ENCODE measurements at regions not wholly inside any gene's neighbourhood (a gene's known extent, or its start where the extent isn't known, plus 50 kb on each side); places are given as distances from the start of the nearest gene placed in this dataset.

DNA sequence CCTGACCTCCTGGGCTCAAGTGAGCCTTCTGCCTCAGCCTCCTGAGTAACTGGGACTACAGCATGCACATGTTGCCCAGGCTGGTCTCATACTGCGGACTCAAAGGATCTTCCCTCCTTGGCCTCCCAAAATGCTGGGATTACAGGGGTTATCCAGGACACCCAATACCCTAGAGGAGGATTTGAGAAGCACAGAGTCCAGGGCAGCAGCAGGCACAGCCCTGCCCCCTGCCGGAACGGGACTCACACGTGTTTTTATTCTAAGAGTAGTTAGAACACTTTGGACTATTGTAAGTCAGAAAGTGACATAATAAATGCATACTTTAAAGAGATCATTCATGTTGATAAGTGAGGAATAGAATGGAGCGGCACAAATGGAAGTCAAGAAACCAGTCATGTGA is 80.2 kb downstream of the C6orf118 start:
- intact Hi-C loops (cut with DNase I) = no loop called here
- ATAC-seq = no peak

DNA sequence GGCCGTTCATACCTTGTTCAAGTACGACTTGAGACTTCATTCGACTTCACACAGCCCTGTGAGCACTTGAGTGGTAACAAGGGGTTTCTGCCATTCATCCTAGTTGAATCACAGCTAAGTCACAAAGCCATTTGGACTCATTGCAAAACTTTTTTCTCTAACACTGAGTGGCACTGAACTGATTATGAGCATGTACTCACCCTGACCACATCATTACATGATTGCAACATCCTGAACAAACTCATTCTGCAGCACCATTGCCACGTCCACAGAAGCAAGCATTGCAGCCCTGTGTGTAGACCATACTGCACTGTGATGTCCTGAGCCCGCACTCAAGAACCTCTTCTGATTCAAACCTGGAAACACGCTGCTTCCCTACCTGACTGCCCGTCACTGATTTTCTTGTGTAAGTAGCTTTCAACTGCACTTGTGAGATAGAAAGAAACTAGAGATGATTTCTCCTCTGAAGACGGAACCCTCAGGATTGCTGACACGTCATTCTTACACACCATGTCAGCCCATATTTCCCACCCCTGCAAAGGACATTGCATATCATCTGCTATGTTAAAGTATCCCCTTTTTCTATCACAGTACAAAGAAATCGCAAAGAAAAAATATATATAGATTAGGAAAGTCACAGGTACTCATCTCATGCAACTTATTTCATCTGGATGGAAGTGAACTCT is 81.6 kb downstream of the C6orf118 start:
- intact Hi-C loops (cut with DNase I) = no loop called here
- no peak for DNase-seq
- no peak for ATAC-seq

More for the DNA sequence above, 80.2 kb downstream of the C6orf118 start:
- no peak for DNase-seq

DNA sequence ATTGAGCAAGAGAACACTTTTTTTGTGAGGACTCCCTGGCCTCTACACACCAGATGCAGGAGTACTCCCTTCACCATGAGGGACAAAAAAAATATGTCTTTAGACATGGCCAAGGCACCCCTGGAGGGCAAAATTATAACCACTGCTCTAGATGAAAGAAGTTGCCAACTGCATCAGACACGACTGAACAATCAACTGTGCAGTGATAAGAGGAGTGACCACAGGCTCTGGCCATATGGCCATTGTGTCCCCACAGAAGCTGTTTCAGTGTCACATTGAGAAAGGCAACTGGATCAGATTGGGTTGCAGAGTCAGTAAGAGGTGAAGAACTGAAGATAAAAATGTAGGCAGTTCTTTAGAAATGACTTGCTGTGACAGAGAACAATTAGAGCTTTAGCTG is 85.7 kb downstream of the C6orf118 start:
- intact Hi-C loops (cut with DNase I) = no loop called here
- DNase-seq = no peak
- no peak for ATAC-seq

DNA sequence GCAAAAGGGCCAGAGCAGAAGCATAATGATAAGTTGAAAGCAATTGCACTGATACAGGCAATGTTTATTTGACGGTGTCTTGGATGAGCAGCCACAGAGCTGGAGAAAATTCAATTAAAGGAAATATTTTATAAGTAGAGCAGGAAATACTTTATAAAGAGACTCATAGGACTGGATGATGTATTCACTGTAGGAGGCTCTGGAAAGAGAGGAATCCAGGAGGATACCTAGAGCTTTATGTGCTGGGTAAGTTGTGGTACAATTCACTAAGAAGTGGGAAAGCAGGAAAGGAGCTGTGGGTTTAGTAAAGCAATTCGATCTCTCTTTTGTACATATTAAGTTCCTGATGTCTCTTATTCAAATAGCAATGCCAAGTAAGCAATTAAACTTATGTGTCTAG is 86.3 kb downstream of the C6orf118 start:
- ATAC-seq (no peak), DNase-seq (no peak)
- intact Hi-C loops (cut with DNase I) = no loop called here

DNA sequence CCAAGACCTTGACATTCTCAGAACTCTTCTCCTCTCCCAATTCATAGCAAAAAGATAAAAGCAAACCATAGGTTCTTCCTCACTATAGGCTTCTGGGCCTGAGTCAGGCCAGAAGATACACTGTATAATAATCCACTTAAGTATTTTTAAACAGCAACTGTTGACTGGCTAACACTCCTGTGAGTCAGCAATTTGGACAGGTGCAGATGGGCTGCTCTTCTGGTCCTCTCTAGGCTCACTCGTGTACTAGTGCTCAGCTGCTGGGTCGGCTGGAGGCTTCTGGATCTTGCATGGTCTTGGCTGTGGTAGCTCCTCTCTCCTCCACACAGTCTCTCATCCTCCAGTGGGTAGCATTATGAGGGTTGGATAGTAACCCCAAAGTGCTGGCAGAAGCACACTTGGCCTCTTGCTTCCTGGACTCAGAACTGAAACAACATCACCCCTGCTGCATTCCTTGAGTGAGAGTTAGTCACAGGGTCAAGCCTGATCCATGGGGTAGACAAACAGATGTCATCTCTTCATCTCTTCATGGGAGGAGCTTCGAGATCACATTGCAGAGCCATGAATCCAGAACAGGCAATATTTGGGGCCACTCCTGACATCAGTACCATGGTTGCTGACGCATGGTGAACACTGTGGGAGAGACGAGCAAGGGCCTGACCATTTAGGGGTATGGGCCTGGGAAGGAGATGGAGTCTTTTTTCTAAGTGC is 86.9 kb downstream of the C6orf118 start:
- ATAC-seq = no peak
- intact Hi-C loops (cut with DNase I) = no loop called here

DNA sequence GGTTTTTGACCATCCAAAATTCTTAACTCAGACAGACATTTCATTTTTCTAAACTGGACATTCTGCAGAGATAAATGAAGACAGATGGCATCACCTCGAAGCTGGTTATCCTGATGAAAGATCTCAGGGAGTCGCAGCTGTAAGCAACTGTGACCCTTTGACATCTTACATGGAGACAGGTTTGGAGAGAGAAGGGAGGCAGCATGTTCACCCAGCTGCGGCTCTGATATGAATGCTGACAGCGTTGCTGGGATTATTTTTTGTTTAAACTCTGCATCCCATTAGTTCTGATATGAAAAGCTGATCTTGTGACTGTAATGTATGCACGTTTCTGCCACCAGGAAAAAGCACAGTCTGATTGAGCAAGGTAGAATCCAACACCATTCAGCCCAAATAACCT is 89.4 kb downstream of the C6orf118 start:
- intact Hi-C loops (cut with DNase I) = no loop called here
- DNase-seq = no peak
- no peak for ATAC-seq

More for the DNA sequence above, 86.9 kb downstream of the C6orf118 start:
- DNase-seq = no peak

DNA sequence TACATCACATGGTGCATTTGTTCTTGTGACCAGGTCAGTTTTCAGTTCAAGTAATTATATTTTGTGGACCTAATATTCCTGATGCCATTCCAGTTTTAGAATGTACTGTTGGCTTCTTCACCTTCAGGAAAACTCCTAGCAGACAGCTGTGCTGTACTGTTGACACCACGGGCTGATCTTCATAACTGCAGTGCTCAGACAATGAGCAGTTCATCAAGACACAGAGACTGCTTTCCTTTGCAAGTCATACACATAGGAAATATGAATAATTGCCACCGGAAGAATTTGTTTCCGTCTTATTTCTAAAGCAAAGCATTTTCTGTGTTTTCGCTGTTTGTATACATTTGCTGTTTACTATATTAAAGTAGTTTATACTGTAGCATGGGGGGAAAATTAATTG is 89.8 kb downstream of the C6orf118 start:
- ATAC-seq (no peak), DNase-seq (no peak)
- intact Hi-C loops (cut with DNase I) = no loop called here

DNA sequence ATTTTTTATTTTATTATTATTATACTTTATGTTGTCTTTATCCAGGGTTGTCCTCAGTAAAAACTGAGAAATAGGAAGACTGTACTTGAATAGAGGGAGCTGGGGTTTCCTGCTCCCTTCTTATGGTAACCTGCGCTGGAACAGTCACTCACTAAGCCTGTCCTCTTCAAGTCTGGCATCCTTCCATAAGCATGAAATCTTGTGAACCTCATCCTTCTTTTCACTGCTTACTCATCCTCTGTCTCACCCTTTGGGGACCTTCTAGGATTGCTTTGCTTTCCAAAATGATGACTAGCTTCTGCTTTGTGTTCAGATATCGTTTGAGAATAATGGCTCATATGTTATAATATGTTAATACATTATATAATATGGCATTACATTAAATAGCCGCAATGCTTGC is 90.6 kb downstream of the C6orf118 start:
- intact Hi-C loops (cut with DNase I) = no loop called here
- no peak for DNase-seq
- no peak for ATAC-seq

DNA sequence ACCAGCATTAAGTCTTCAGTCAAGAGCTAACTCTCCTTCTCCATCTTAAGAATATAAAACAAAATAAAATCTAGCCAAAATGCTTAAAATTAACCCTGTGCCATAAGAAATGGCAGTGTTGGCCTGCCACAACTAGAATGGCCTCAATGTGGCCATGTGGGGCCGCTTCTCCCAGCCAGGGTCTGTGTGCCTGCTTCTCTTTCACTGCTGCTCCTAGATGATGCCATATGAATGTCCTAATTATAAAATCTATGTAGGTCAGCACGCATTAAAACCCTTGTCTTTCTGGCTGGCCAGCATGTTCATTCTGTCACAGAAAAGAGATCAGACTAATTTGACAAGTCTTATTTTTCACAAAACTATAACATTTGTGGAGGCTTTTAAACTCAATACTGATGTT is 102.6 kb downstream of the C6orf118 start:
- ATAC-seq = no peak
- intact Hi-C loops (cut with DNase I) = no loop called here
- no peak for DNase-seq

DNA sequence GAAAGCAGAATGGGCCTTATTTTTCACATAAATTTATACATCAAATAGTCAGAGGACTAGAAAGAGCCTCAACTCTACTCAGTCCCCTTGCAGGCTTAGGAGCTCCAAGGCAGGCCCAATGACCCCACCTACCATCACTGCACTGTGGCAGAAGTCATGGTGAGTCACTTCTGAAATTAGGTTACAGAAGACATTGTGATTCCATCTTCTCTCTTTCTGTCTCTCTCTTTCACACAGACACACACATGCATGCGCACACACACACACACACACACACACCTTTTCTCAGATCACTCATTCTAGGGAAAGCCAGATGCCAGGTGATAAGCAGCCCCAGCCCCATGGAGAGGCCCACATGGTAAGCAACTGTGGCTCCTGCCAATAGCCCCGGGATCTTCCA is 103.8 kb downstream of the C6orf118 start:
- DNase-seq = no peak
- intact Hi-C loops (cut with DNase I) = no loop called here
- ATAC-seq = no peak

DNA sequence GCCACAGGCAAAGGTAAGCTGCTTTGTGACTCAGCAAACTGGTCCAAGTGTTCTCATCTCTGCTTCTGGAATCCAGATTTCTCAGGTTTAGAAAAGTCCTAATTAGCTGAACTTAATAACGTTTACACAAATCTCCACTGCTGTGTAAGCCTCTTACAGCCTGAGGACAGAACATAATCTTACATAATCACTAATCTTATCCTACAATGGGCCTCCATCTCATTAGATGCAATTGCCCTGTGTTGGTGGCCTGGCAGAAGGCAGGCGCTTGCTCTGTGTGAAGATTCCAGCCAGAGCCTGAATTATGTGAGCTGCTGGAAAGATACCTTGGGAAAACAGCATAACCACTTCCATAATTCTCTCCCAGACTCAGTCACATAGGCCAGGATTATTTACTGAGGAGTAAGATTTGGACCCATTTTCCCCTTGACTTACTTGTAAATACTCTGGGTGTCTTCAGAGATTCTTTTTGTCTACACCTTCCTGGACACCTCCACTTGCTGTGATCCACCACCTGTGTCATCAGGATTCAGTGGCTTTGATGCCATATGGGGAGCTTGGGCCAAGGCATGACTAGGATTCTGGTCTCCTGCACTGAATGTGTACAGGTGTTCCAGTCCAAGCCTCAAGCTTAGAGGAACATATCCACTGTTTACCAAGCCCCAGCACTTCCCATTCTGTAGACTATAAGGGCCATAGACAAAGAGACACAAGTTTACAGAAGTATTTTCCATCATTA is 104.4 kb downstream of the C6orf118 start:
- DNase-seq (no peak), ATAC-seq (no peak)
- intact Hi-C loops (cut with DNase I) = no loop called here

DNA sequence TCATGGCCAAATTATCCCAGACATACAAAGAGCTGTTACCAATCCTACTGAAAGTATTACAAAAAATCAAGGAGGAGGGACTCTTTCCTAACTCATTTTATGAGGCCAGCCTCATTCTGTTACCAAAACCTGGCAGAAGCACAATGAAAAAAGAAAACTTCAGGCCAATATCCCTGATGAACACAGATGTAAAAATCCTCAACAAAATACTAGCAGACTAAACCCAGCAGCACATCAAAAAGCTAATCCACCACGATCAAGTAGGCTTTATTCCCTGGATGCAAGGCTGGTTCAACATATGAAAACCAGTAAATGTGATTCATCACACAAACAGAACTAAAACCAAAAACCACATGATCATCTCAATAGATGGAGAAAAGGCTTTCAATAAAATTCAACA is 109.2 kb downstream of the C6orf118 start:
- no peak for ATAC-seq
- DNase-seq = no peak
- intact Hi-C loops (cut with DNase I) = no loop called here

DNA sequence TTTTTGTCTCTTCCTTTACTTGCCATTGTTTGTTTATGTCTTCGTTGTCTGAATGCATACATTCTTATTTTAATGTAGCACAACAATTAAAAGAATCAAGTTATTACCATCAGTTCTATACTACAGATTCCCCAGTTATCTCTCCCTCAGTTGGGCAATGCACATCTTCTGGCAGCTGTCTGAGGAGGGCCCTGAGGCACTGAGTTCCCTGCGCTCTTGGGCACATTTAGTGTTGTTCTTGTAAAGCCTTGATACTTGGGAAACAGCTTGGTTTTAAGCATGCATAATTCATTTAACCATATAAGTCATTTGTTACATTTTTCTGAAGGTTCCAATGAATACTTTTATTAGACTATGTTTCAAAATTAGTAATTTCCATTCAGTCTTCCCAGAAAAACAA is 117.9 kb downstream of the C6orf118 start:
- intact Hi-C loops (cut with DNase I) = no loop called here
- DNase-seq (no peak), ATAC-seq (no peak)

DNA sequence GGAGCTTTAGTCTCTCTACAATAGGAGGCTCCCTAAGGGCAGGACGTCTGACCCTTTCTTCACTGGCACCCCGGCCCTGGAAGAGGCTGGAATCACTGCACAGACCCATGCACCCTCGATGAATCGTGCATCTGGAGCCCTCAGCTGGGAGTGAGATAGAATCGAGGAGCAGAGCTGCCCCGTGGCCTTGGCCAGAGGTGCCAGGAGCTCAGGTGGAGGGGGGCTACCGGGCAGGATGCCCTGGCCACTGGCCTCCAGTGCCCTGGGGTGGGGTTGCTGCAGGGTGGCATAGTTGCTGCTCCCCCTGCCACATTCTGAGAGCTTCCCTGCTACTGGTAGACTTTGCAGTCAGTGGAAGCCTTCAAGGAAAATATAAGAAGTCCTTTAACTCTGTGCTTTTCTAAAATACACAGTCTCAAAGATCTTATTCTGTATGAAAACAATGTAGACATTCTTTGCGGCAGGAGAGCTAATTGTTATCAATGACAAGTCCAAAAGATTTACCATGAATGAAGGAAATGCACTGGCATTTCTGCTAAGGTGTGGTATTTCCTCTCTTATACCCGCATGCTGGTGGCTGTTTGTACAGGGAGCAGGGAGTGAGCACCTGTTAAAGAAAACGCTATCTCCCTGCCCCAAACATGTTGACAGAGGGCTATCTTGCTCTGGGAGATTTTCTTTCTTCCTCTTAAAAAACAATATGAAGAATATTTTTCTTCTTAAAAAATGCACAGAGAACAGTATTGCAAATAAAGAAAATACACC is 122.8 kb downstream of the C6orf118 start:
- intact Hi-C loops (cut with DNase I) = no loop called here
- DNase-seq (no peak), ATAC-seq (no peak)

DNA sequence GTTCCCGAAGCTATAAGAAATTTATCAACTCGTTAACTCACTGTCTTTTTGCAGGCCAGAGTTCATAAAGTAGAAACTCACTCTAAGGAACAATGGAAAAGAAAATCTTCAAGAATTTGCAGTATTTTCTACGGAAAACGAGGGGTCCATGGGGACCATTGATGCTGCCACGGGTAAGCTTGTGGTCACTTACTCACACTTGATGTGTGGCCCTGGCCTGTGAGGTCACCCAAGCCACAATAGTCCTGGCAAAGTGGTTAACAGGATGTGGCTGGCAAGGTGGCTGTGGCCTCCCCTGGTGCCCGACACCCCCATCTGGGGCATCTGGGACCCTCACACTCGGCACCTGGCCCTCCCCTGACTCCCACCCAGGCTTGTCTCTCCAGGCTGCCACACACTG is 123.4 kb downstream of the C6orf118 start:
- intact Hi-C loops (cut with DNase I) = no loop called here
- DNase-seq = no peak
- ATAC-seq = no peak

DNA sequence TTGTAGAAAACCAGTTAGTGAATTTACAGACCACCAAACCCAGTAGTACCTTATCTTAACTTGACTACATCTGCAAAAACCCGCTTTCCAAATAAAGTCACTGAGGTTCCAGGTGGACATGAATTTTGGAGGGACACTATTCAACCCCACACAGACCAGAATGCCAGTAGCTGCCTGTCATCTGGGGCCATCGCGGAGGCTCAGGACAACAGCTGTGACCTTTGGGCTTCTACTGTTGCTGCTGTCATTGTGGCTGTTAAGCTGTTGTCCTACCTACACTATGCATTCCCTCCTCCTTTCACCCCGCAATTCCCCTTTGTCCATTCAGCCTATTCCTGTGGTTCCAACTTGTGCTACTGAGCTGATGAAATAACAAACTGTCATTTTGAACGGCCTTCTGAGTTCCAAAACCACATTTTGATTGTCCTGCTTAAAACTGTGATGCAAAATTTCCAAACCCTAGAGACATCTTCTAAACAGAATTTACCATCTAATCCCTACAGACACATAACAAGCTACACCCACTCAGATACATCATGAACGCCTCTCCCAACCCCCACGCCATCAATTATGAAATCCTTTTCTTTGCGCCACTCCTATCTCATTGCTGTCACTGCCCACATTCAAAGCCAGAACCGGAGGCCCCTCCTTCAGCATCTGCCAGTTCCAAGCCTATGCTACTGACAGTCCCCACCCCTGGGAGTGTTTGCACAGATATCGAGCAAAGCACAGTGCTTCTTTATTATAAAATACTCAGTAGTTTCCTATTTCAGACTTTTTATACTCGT is 125.0 kb downstream of the C6orf118 start:
- intact Hi-C loops (cut with DNase I) = no loop called here
- ATAC-seq (peak; percentile 55 to 83), DNase-seq (peak; percentile 62)

DNA sequence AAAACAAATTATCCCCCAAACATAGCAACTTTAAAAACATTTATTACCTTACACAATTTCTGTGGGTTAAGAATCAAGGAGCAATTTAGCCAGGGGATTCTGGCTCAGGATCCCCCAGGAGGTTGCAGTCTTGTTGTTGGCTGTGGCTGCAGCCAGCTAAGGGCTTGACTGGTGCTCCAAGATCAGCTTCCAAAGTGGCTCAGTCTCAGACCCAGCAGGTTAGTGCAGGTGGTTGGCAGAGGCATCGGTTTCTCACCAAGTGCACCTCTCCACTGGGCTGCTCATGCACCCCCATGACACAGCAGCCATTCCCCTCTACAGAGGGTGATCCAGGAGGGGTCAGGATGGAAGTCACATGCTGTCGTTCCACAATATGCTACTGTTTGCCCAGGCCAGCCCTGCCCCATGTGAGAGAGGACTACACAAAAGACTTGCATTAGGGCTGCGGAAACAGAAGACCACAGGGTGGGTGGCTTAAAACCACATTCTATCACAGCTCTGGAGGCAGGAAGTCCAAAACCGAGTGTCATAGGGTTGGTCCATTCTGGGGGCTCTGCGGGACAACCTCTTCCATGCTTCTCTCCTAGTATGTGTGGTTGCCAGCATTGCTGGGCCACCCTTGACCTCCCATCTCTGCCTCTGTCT is 125.8 kb downstream of the C6orf118 start:
- intact Hi-C loops (cut with DNase I) = no loop called here
- no peak for DNase-seq

DNA sequence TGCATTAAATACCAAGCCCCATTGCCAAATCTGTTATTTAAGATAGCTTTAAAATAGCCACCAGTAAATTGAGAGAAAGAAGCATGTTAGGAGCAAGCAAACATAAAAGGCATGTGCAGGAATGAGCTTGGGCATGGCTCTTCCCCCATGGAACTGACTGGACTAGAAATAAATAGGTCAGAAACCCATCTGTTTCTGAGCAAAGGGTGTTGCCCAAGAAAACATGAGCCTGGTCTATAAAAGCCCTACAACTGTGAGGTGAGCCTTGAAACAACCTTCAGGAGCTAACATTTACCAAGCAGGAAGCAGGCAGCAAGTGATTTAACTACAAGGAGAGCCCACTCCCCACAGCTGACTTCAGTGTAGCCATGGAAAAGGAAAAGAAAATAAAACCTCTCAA is 126.3 kb downstream of the C6orf118 start:
- no peak for ATAC-seq
- intact Hi-C loops (cut with DNase I) = no loop called here
- DNase-seq = no peak

More for the DNA sequence above, 125.8 kb downstream of the C6orf118 start:
- peak in 1 of 2 donors; percentile 19 for ATAC-seq
